Mucosa of rectum (tissue), 2 donors: ENCODE measurements at regions not wholly inside any gene's neighbourhood (a gene's known extent, or its start where the extent isn't known, plus 50 kb on each side); places are given as distances from the start of the nearest gene placed in this dataset.

Source experiments
- H3K27ac ChIP-seq, 2 donors: one replicate each; pipeline ENCODE4 v1.7.0; 2013; ENCODE audit warnings: inconsistent platforms in 2 of 2, low read depth in 2 of 2, low read length in 2 of 2
- H3K27me3 ChIP-seq, 2 donors: one replicate each; pipeline ENCODE4 v1.7.0; 2013; ENCODE audit warnings: low read length in 2 of 2; ENCODE audit not compliant: control insufficient read depth in 2 of 2, insufficient read depth in 2 of 2
- H3K36me3 ChIP-seq, 2 donors: one replicate each; pipeline ENCODE4 v1.7.0; 2013; ENCODE audit warnings: low read length in 2 of 2; ENCODE audit not compliant: control insufficient read depth in 2 of 2, insufficient read depth in 2 of 2
- H3K4me1 ChIP-seq, 2 donors: one replicate each; pipeline ENCODE4 v1.7.0; 2013; ENCODE audit warnings: low read length in 2 of 2, mild to moderate bottlenecking in 1 of 2; ENCODE audit not compliant: control insufficient read depth in 2 of 2, insufficient read depth in 2 of 2
- H3K4me3 ChIP-seq, 2 donors: one replicate each; pipeline ENCODE4 v1.7.0; 2013; ENCODE audit warnings: low read length in 2 of 2
- H3K9ac ChIP-seq, 2 donors: one replicate each; pipeline ENCODE4 v1.7.0; 2013; ENCODE audit warnings: low read length in 2 of 2, low read depth in 1 of 2, mild to moderate bottlenecking in 1 of 2
- H3K9me3 ChIP-seq, 2 donors: one replicate each; pipeline ENCODE4 v1.7.0; 2013; ENCODE audit warnings: low read length in 2 of 2; ENCODE audit not compliant: control insufficient read depth in 2 of 2
- donor health status: healthy.
- donor health status: Normal muscosa, but diverticular disease.

GRCh38 chr16:35449663-35450062 lies 1990.3 kb downstream of the TP53TG3F start:
- H3K4me1 ChIP-seq = no peaks in the 10 kb centered on the region
- H3K27ac ChIP-seq = no peak overlapping the region
- H3K9ac ChIP-seq = no peak overlapping the region
- no peak overlapping the region for H3K4me3 ChIP-seq
- H3K36me3 ChIP-seq = no peaks in the 10 kb centered on the region
- peaks cover 10 to 33% of the 10 kb centered on the region in 2 donors for H3K9me3 ChIP-seq
- H3K27me3 ChIP-seq = no peaks in the 10 kb centered on the region

GRCh38 chr16:35450648-35451047 lies 1991.2 kb downstream of the TP53TG3F start:
- H3K27me3 ChIP-seq = no peaks in the 10 kb centered on the region
- H3K4me3 ChIP-seq = no peak overlapping the region
- H3K36me3 ChIP-seq = no peaks in the 10 kb centered on the region
- no peak overlapping the region for H3K27ac ChIP-seq
- no peak overlapping the region for H3K9ac ChIP-seq
- H3K9me3 ChIP-seq = peaks cover 16 to 37% of the 10 kb centered on the region in 2 donors
- H3K4me1 ChIP-seq = no peaks in the 10 kb centered on the region

GRCh38 chr16:35452471-35452870 lies 1993.1 kb downstream of the TP53TG3F start:
- no peaks in the 10 kb centered on the region for H3K4me1 ChIP-seq
- no peak overlapping the region for H3K9ac ChIP-seq
- no peak overlapping the region for H3K4me3 ChIP-seq
- no peaks in the 10 kb centered on the region for H3K36me3 ChIP-seq
- H3K9me3 ChIP-seq = peaks cover 13 to 40% of the 10 kb centered on the region in 2 donors
- H3K27ac ChIP-seq = no peak overlapping the region
- no peaks in the 10 kb centered on the region for H3K27me3 ChIP-seq

GRCh38 chr16:35463358-35463757 lies 2003.9 kb downstream of the TP53TG3F start:
- Histone ChIP-seq H3K9ac (no peak overlapping the region), H3K4me1 (no peaks in the 10 kb centered on the region), H3K9me3 (peaks cover 7 to 8% of the 10 kb centered on the region in 2 donors), H3K27me3 (no peaks in the 10 kb centered on the region), H3K36me3 (no peaks in the 10 kb centered on the region), H3K4me3 (no peak overlapping the region), H3K27ac (no peak overlapping the region)

GRCh38 chr16:35480361-35480760 lies 2020.9 kb downstream of the TP53TG3F start:
- Histone ChIP-seq H3K27ac (no peak overlapping the region), H3K36me3 (no peaks in the 10 kb centered on the region), H3K9ac (no peak overlapping the region), H3K9me3 (peaks cover 0 to 3% of the 10 kb centered on the region in 2 donors), H3K4me3 (no peak overlapping the region), H3K4me1 (no peaks in the 10 kb centered on the region), H3K27me3 (no peaks in the 10 kb centered on the region)

- Histone ChIP-seq H3K36me3 (no peaks in the 10 kb centered on the region), H3K27me3 (no peaks in the 10 kb centered on the region), H3K9me3 (peaks cover 0 to 3% of the 10 kb centered on the region in 2 donors), H3K4me3 (no peak overlapping the region), H3K4me1 (no peaks in the 10 kb centered on the region), H3K9ac (no peak overlapping the region), H3K27ac (no peak overlapping the region)
These were observed 2021.6 kb downstream of the TP53TG3F start for GRCh38 chr16:35480988-35481387.

GRCh38 chr16:35485915-35486314 lies 2026.5 kb downstream of the TP53TG3F start:
- H3K27ac ChIP-seq = no peak overlapping the region
- H3K4me1 ChIP-seq = no peaks in the 10 kb centered on the region
- no peak overlapping the region for H3K4me3 ChIP-seq
- H3K27me3 ChIP-seq = no peaks in the 10 kb centered on the region
- no peaks in the 10 kb centered on the region for H3K9me3 ChIP-seq
- no peak overlapping the region for H3K9ac ChIP-seq
- H3K36me3 ChIP-seq = no peaks in the 10 kb centered on the region

GRCh38 chr16:35492225-35492624 lies 2032.8 kb downstream of the TP53TG3F start:
- no peaks in the 10 kb centered on the region for H3K4me1 ChIP-seq
- H3K36me3 ChIP-seq = no peaks in the 10 kb centered on the region
- no peaks in the 10 kb centered on the region for H3K27me3 ChIP-seq
- no peak overlapping the region for H3K27ac ChIP-seq
- H3K9ac ChIP-seq = no peak overlapping the region
- peaks cover 0 to 2% of the 10 kb centered on the region in 2 donors for H3K9me3 ChIP-seq
- no peak overlapping the region for H3K4me3 ChIP-seq

GRCh38 chr16:35497399-35497798 lies 2038.0 kb downstream of the TP53TG3F start:
- Histone ChIP-seq H3K4me3 (no peak overlapping the region), H3K9ac (no peak overlapping the region), H3K27me3 (no peaks in the 10 kb centered on the region), H3K36me3 (no peaks in the 10 kb centered on the region), H3K27ac (no peak overlapping the region), H3K9me3 (peaks cover 2 to 7% of the 10 kb centered on the region in 2 donors), H3K4me1 (no peaks in the 10 kb centered on the region)

- H3K4me3 ChIP-seq = no peak overlapping the region
- peaks cover 5 to 15% of the 10 kb centered on the region in 2 donors for H3K9me3 ChIP-seq
- no peak overlapping the region for H3K9ac ChIP-seq
- H3K27me3 ChIP-seq = no peaks in the 10 kb centered on the region
- no peaks in the 10 kb centered on the region for H3K4me1 ChIP-seq
- no peak overlapping the region for H3K27ac ChIP-seq
- H3K36me3 ChIP-seq = no peaks in the 10 kb centered on the region
These were observed 2046.8 kb downstream of the TP53TG3F start for GRCh38 chr16:35506018-35506897.
